ENCODE measurements at regions not wholly inside any gene's neighbourhood (a gene's known extent, or its start where the extent isn't known, plus 50 kb on each side); places are given as distances from the start of the nearest gene placed in this dataset.

DNA sequence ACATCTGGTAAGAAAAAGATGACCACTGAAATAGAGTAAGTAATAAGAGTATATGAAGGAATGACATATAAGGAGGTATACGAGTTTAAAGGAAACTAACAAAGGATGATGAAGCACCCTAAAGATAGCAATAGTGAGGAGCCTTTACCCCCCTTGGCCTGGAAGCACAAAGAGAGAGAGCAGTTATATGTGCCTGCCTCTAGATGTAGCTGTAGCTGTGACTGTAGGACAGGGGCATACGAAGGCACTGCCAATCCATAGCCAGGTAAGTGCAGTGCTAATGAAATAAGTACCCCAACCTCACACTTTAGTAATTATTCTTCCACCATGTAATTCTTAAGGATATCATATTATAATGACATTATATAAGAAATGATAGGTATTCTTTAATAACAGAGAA, 90.1 kb upstream of the FKBP1C start:
- TF ChIP-seq EGR1 (IDR thresholded peaks at IDR 0.05; ENCODE audit: low read depth in 2 of 2) (no peak), CTCF (IDR thresholded peaks at IDR 0.05; ENCODE audit: low read depth, low read length, missing input control) (no peak), ZBTB33 (IDR thresholded peaks at IDR 0.05) (no peak), GABPA (IDR thresholded peaks at IDR 0.05 in 1 of 2, conservative IDR thresholded peaks at IDR 0.05 in 1 of 2) (no peak), TAF1 (conservative IDR thresholded peaks at IDR 0.05) (no peak), HNF4A (conservative IDR thresholded peaks at IDR 0.05) (no peak), RXRA (IDR thresholded peaks at IDR 0.05) (no peak), YY1 (IDR thresholded peaks at IDR 0.05) (no peak), SP1 (IDR thresholded peaks at IDR 0.05) (no peak), RAD21 (IDR thresholded peaks at IDR 0.05) (peak; percentile 64 to 74), FOXA1 (IDR thresholded peaks at IDR 0.05) (no peak), JUND (IDR thresholded peaks at IDR 0.05) (no peak)
- TF ChIP-seq, protein P1, sequence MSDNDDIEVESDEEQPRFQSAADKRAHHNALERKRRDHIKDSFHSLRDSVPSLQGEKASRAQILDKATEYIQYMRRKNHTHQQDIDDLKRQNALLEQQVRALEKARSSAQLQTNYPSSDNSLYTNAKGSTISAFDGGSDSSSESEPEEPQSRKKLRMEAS (IDR thresholded peaks at IDR 0.05) = no peak
- TF ChIP-seq, protein P2, sequence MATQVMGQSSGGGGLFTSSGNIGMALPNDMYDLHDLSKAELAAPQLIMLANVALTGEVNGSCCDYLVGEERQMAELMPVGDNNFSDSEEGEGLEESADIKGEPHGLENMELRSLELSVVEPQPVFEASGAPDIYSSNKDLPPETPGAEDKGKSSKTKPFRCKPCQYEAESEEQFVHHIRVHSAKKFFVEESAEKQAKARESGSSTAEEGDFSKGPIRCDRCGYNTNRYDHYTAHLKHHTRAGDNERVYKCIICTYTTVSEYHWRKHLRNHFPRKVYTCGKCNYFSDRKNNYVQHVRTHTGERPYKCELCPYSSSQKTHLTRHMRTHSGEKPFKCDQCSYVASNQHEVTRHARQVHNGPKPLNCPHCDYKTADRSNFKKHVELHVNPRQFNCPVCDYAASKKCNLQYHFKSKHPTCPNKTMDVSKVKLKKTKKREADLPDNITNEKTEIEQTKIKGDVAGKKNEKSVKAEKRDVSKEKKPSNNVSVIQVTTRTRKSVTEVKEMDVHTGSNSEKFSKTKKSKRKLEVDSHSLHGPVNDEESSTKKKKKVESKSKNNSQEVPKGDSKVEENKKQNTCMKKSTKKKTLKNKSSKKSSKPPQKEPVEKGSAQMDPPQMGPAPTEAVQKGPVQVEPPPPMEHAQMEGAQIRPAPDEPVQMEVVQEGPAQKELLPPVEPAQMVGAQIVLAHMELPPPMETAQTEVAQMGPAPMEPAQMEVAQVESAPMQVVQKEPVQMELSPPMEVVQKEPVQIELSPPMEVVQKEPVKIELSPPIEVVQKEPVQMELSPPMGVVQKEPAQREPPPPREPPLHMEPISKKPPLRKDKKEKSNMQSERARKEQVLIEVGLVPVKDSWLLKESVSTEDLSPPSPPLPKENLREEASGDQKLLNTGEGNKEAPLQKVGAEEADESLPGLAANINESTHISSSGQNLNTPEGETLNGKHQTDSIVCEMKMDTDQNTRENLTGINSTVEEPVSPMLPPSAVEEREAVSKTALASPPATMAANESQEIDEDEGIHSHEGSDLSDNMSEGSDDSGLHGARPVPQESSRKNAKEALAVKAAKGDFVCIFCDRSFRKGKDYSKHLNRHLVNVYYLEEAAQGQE (IDR thresholded peaks at IDR 0.05) = no peak
